ENCODE measurements at regions not wholly inside any gene's neighbourhood (a gene's known extent, or its start where the extent isn't known, plus 50 kb on each side); places are given as distances from the start of the nearest gene placed in this dataset.

GRCh38 chr3:102909904-102910303 lies 475.1 kb downstream of the ZPLD1 start:
- TF ChIP-seq GATA3 (IDR thresholded peaks at IDR 0.05; ENCODE audit: low read depth, low read length) (no peak), GATA2 (IDR thresholded peaks at IDR 0.05; ENCODE audit: low read depth, low read length) (no peak)

GRCh38 chr3:102916532-102916931 lies 481.7 kb downstream of the ZPLD1 start:
- TF ChIP-seq GATA3 (IDR thresholded peaks at IDR 0.05; ENCODE audit: low read depth, low read length): no peak
- TF ChIP-seq GATA2 (IDR thresholded peaks at IDR 0.05; ENCODE audit: low read depth, low read length): no peak

DNA sequence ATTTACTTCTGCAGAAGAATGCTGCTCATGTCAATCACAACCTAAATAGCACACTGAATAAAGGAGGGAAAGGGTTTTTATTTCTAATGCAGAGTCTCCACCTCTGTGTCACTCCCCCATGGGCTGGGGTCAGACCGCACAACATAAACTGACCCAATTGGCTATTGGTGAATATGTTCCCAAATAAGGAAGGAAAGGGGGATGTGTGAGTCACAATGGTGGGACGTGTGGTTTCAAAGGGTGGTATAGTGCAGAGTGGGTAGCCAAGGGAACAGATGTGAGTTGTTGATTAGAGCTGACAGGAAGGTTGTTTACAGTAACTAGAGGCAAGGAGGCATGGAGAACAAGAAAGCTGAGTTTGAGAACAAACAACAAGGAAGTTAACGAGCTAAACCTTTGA lies 491.8 kb downstream of the ZPLD1 start:
- no peak for TF ChIP-seq GATA2 (IDR thresholded peaks at IDR 0.05; ENCODE audit: low read depth, low read length)

GRCh38 chr3:102933377-102933776 lies 498.6 kb downstream of the ZPLD1 start:
- no peak for TF ChIP-seq GATA2 (IDR thresholded peaks at IDR 0.05; ENCODE audit: low read depth, low read length)
- no peak for TF ChIP-seq GATA3 (IDR thresholded peaks at IDR 0.05; ENCODE audit: low read depth, low read length)

DNA sequence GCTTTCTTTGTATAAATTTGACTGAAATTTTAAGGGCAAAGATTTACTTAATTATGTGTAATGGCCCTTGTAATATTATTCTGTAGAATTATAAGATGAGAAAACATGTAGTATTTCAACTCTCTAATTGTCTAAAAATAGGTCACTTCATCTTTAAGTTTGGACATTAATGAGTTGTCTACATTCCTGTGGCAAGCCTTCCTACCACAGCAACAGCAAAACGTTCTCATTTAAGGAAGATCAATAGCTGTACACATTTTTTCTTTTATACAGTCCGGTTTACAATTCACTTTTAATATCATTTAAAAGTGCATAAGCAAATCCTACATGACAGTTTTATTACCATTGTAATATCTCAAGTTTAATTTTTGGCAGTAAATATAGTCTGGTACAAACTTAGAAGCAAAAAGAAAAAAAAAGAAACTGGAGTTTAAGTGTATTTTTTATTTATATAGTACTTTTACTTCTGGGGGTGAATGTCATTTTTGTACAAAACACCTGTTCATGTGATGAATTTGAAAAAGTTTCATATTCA lies 501.8 kb downstream of the ZPLD1 start:
- no peak for TF ChIP-seq GATA2 (IDR thresholded peaks at IDR 0.05; ENCODE audit: low read depth, low read length)
- no peak for TF ChIP-seq GATA3 (IDR thresholded peaks at IDR 0.05; ENCODE audit: low read depth, low read length)

DNA sequence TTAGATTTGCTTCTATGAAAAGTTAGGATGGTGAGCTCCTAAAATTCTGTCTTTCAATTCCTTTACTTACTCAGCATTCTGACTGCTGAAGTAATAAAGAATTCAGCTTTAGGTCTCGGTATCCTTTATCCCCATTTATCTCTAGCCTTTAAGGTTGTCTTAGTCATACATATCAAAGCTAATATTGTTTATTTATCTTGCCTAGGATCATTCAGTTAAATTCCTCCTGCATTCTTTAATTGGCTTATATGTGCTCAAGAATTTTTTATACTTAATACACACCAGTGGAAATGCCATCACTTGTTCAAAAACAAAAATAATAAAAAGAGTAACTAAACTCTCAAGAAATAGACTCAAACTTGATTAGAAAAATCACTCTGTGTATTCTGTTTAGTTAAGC lies 507.0 kb downstream of the ZPLD1 start:
- TF ChIP-seq GATA3 (IDR thresholded peaks at IDR 0.05; ENCODE audit: low read depth, low read length) (no peak), GATA2 (IDR thresholded peaks at IDR 0.05; ENCODE audit: low read depth, low read length) (no peak)

DNA sequence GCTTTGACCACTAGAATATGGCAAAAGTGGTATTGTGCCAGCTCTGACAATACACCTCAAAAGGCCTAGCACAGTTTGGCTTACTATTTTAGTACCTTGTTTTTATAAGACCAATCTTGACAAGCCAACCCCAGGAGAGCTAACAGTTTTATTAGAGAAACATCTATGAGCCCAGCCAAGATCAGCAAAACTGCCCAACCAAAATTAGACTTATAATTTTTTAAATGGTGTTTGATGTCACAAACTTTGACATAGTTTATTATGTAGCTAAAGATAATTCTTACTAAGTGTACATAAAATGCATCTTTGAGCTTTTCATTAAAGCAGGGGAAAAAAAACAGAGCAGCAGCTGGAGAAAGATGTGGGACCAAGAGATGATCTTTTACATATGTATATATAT lies 537.5 kb downstream of the ZPLD1 start:
- TF ChIP-seq GATA3 (IDR thresholded peaks at IDR 0.05; ENCODE audit: low read depth, low read length): no peak
- no peak for TF ChIP-seq GATA2 (IDR thresholded peaks at IDR 0.05; ENCODE audit: low read depth, low read length)

DNA sequence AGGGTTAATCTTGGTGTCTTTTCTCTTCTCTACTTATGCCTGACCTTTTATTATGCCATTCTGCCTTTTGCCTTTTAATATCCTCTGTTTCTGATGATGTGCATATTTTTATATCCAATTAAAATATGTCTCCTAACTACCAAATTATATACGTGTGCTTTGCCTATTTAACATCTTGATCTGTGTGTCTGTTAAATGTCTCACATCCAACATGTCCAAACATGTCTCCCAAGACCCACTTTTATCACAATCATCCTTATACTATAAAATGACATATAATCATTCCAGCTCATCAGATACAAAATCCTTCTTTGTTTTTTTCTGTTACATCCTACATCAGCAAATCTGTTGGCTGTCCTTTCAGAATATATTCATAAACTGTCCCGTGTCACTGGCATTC lies 539.5 kb downstream of the ZPLD1 start:
- TF ChIP-seq GATA2 (IDR thresholded peaks at IDR 0.05; ENCODE audit: low read depth, low read length) (no peak), GATA3 (IDR thresholded peaks at IDR 0.05; ENCODE audit: low read depth, low read length) (no peak)

DNA sequence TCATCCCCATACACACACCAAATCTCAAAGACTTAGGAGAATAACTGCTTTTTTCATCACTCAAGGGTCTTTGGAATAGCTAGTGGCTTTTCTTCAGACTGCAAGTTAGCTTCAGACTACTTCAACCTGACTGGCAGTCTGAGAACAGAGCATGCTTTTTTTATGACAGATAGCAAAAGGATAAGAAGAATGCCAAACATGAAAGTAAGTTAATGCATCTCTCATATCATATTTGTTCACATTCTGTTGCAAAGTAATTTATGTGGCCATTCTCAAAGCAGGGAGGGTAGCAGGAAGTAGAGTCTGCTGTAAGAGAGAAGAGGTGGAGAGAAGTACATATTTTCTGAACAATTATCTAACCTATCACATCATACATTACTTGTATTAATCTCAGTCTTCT lies 544.4 kb downstream of the ZPLD1 start:
- TF ChIP-seq GATA2 (IDR thresholded peaks at IDR 0.05; ENCODE audit: low read depth, low read length): no peak
- no peak for TF ChIP-seq GATA3 (IDR thresholded peaks at IDR 0.05; ENCODE audit: low read depth, low read length)

- TF ChIP-seq GATA3 (IDR thresholded peaks at IDR 0.05; ENCODE audit: low read depth, low read length) (no peak), GATA2 (IDR thresholded peaks at IDR 0.05; ENCODE audit: low read depth, low read length) (no peak)
Observed at GRCh38 chr3:102979682-102980354, 545.0 kb downstream of the ZPLD1 start.

DNA sequence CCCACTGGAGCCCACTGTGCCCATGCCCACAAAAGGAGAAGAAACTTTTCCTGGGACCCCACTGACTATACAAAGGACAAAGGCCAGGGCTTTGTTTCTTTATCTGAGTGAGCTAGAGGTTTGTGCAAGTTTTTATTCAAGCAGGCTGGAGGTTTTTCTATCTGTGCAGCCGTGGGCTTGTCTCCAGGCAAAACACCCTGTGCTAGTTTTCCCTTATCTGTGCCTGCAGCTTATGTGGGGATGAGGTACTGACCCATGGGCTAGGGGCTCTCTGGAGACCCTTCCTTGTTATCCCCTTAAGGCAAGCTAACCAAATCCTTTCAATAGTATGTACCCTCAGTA lies 545.5 kb downstream of the ZPLD1 start:
- no peak for TF ChIP-seq GATA2 (IDR thresholded peaks at IDR 0.05; ENCODE audit: low read depth, low read length)
- no peak for TF ChIP-seq GATA3 (IDR thresholded peaks at IDR 0.05; ENCODE audit: low read depth, low read length)

- no peak for TF ChIP-seq GATA2 (IDR thresholded peaks at IDR 0.05; ENCODE audit: low read depth, low read length)
- TF ChIP-seq GATA3 (IDR thresholded peaks at IDR 0.05; ENCODE audit: low read depth, low read length): no peak
Observed at GRCh38 chr3:103002425-103003176, 567.8 kb downstream of the ZPLD1 start.

DNA sequence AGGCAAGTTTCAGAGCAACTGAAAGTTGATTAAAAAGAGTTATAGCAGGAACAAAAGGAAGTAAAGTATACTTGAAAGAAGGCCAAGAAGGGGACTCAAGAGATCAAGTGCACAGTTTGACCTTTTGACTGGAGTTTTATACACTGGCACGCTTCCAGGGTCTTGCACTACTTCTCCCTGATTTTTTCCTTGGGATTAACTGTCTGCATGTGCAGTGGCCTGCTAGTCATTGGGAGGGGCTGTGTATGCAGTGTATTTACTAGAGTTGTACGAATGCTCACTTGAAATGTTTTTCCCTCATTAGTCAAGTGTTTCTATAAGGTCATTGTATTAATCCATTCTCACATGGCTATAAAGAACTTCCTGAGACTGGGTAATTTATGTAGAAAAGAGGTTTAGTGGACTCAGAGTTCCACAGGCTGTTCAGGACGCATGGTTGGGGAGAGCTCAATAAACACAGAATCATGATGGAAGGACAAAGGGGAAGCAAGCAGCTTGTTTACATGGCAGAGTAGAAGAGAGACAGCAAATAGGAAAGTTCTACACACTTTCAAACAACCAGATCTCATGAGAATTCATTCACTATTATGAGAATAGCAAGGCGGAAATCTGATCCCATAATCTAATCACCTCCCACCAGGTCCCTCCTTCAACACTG lies 571.8 kb downstream of the ZPLD1 start:
- TF ChIP-seq GATA2 (IDR thresholded peaks at IDR 0.05; ENCODE audit: low read depth, low read length): no peak
- TF ChIP-seq GATA3 (IDR thresholded peaks at IDR 0.05; ENCODE audit: low read depth, low read length): no peak

DNA sequence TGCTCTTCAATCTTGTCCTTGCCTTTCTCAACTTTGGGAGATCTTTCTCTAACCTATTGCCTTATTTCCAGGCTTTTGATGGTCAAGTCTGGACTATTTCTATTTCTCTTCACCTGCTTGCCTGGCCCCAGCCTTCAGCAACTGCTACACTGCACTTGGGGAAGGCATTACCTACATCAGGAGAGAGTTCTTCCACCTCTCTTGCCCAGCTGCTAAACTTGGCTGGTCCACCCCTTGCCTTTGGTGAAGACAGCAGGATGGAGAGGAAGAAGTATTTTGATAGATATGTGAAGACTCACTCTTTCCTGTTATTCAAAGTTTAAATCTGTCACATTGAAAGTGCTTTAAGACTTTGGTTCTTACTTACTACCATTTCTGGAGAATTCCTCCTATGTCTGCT lies 574.8 kb downstream of the ZPLD1 start:
- TF ChIP-seq GATA2 (IDR thresholded peaks at IDR 0.05; ENCODE audit: low read depth, low read length) (no peak), GATA3 (IDR thresholded peaks at IDR 0.05; ENCODE audit: low read depth, low read length) (no peak)

DNA sequence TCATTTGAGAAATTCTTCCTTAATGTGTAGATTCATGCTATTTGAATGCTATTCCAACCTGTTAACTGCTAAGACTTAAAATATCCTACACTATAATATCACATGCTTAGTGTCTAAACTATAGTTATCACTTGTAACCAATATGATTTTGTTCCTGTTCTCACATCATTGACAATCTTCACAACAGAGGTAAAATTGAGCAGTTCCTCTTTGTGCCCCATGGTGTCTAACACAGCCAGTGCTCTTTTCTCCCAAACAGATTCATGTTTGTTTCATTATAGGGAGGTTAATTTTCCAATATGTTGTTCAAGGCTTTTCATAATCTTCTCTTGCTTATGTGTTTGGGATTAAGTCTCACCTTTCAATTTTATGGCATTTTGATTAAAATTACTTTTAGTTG lies 591.1 kb downstream of the ZPLD1 start:
- TF ChIP-seq GATA2 (IDR thresholded peaks at IDR 0.05; ENCODE audit: low read depth, low read length) (no peak), GATA3 (IDR thresholded peaks at IDR 0.05; ENCODE audit: low read depth, low read length) (no peak)
